Loucy (cell line): ENCODE measurements at regions not wholly inside any gene's neighbourhood (a gene's known extent, or its start where the extent isn't known, plus 50 kb on each side); places are given as distances from the start of the nearest gene placed in this dataset.

Experiments
- H2AFZ ChIP-seq: fragments of 200-600 bp; sonication (generic); 2 replicates; pipeline ENCODE4 v1.6.0; 2016; ENCODE audit warnings: antibody characterized with exemption, mild to moderate bottlenecking, low read length, moderate library complexity
- H3F3A ChIP-seq: fragments of 200-600 bp; 2 replicates; pipeline ENCODE4 v1.6.0; 2016; ENCODE audit warnings: antibody characterized with exemption, low read depth, mild to moderate bottlenecking
- H3K27me3 ChIP-seq: fragments of 200-600 bp; sonication (generic); 2 replicates; pipeline ENCODE4 v1.6.1; 2014; ENCODE audit warnings: low read length, mild to moderate bottlenecking; ENCODE audit not compliant: insufficient read depth, poor library complexity, severe bottlenecking
- H3K36me3 ChIP-seq: fragments of 200-600 bp; sonication (generic); 2 replicates; pipeline ENCODE4 v1.6.1; 2016; ENCODE audit warnings: low read length; ENCODE audit not compliant: insufficient read depth
- H3K4me1 ChIP-seq: fragments of 200-600 bp; sonication (generic); 2 replicates; pipeline ENCODE4 v1.5.1; 2014; ENCODE audit warnings: low read length, mild to moderate bottlenecking; ENCODE audit not compliant: insufficient read depth, poor library complexity, severe bottlenecking
- H3K4me2 ChIP-seq: fragments of 200-600 bp; sonication (generic); 2 replicates; pipeline ENCODE4 v1.6.0; 2014; ENCODE audit warnings: antibody characterized with exemption, low read length, low read depth, mild to moderate bottlenecking; ENCODE audit not compliant: poor library complexity, severe bottlenecking
- H3K4me3 ChIP-seq: fragments of 200-600 bp; sonication (generic); 2 replicates; pipeline ENCODE4 v1.5.1; 2014; ENCODE audit warnings: low read length, mild to moderate bottlenecking, mixed read lengths; ENCODE audit not compliant: poor library complexity, severe bottlenecking
- H3K79me2 ChIP-seq: fragments of 200-600 bp; sonication (generic); 2 replicates; pipeline ENCODE4 v1.6.1; 2014; ENCODE audit warnings: low read length; ENCODE audit not compliant: insufficient read depth
- H3K9ac ChIP-seq: fragments of 200-600 bp; sonication (generic); 2 replicates; pipeline ENCODE4 v1.6.0; 2014; ENCODE audit warnings: mild to moderate bottlenecking, low read depth, low read length, moderate library complexity; ENCODE audit not compliant: poor library complexity, severe bottlenecking
- H3K9me2 ChIP-seq: fragments of 200-600 bp; sonication (generic); replicated peaks from 2 replicates; pipeline ENCODE4 v1.6.1; 2016; ENCODE audit warnings: low read depth, low read length, mixed read lengths
- H3K9me3 ChIP-seq: fragments of 200-600 bp; sonication (generic); 2 replicates; pipeline ENCODE4 v1.6.1; 2014; ENCODE audit warnings: mild to moderate bottlenecking, antibody characterized with exemption, low read length, low read depth; ENCODE audit not compliant: insufficient read depth
- H4K20me1 ChIP-seq: fragments of 200-600 bp; sonication (generic); 2 replicates; pipeline ENCODE4 v1.6.0; 2014; ENCODE audit warnings: antibody characterized with exemption, low read length, mild to moderate bottlenecking; ENCODE audit not compliant: insufficient read depth, poor library complexity, severe bottlenecking
- CTCF ChIP-seq: fragments of 200-600 bp; sonication (generic); conservative IDR thresholded peaks from 2 replicates; pipeline ENCODE4 v1.5.1; 2014; ENCODE audit warnings: mild to moderate bottlenecking, antibody characterized with exemption, low read length
- EZH2phosphoT487 ChIP-seq: fragments of 200-600 bp; IDR thresholded peaks from 2 replicates; pipeline ENCODE4 v1.6.1; 2018; ENCODE audit warnings: antibody characterized with exemption, mild to moderate bottlenecking, moderate library complexity, borderline replicate concordance

- no peaks in the 10 kb centered on the region for H3K79me2 ChIP-seq
- no peaks in the 10 kb centered on the region for H3K9me3 ChIP-seq
- no peaks in the 10 kb centered on the region for H3K36me3 ChIP-seq
- no peaks in the 10 kb centered on the region for H3K9me2 ChIP-seq
- H4K20me1 ChIP-seq, result no peaks in the 10 kb centered on the region
- H3F3A ChIP-seq, result no peaks in the 10 kb centered on the region
- H2AFZ ChIP-seq, result no peak overlapping the region
- no peak overlapping the region for H3K9ac ChIP-seq
- H3K4me2 ChIP-seq, result no peak overlapping the region
- TF ChIP-seq CTCF, result no peak
- no peak overlapping the region for H3K4me3 ChIP-seq
- H3K4me1 ChIP-seq, result no peaks in the 10 kb centered on the region
- H3K27me3 ChIP-seq, result no peaks in the 10 kb centered on the region
Observed at GRCh38 chr4:41865306-41865980, 69.8 kb upstream of the TMEM33 start.

- Histone ChIP-seq H3K9me3 (no peaks in the 10 kb centered on the region), H2AFZ (no peak overlapping the region), H3K4me1 (no peaks in the 10 kb centered on the region), H3K9ac (no peak overlapping the region), H3K27me3 (no peaks in the 10 kb centered on the region), H3F3A (no peaks in the 10 kb centered on the region), H3K36me3 (no peaks in the 10 kb centered on the region), H3K9me2 (no peaks in the 10 kb centered on the region), H3K4me3 (no peak overlapping the region), H3K79me2 (no peaks in the 10 kb centered on the region), H3K4me2 (no peak overlapping the region), H4K20me1 (no peaks in the 10 kb centered on the region)
- TF ChIP-seq CTCF (no peak), EZH2phosphoT487 (no peak)
Observed at GRCh38 chr4:41859087-41859486, 76.1 kb upstream of the TMEM33 start.

GRCh38 chr4:41857226-41857641, 78.0 kb upstream of the TMEM33 start:
- no peaks in the 10 kb centered on the region for H4K20me1 ChIP-seq
- H3K9me3 ChIP-seq, result no peaks in the 10 kb centered on the region
- H3K27me3 ChIP-seq, result no peaks in the 10 kb centered on the region
- H3K79me2 ChIP-seq, result no peaks in the 10 kb centered on the region
- H3K4me3 ChIP-seq, result no peak overlapping the region
- no peak for TF ChIP-seq EZH2phosphoT487
- TF ChIP-seq CTCF, result no peak
- H3K4me2 ChIP-seq, result no peak overlapping the region
- no peaks in the 10 kb centered on the region for H3K9me2 ChIP-seq
- no peak overlapping the region for H2AFZ ChIP-seq
- no peaks in the 10 kb centered on the region for H3K4me1 ChIP-seq
- no peak overlapping the region for H3K9ac ChIP-seq
- H3F3A ChIP-seq, result no peaks in the 10 kb centered on the region
- no peaks in the 10 kb centered on the region for H3K36me3 ChIP-seq
